GM19395 (cell line): ENCODE measurements at regions not wholly inside any gene's neighbourhood (a gene's known extent, or its start where the extent isn't known, plus 50 kb on each side); places are given as distances from the start of the nearest gene placed in this dataset.
A peak's percentile ranks its signal among the peaks of the same experiment; 100 is the strongest.

Experiments
- ATAC-seq: cut with Tn5 transposase; IDR thresholded peaks from one replicate; pipeline ENCODE4 v1.9.1; 2021; ENCODE audit warnings: mild to moderate bottlenecking, moderate library complexity; ENCODE audit not compliant: unreplicated experiment

DNA sequence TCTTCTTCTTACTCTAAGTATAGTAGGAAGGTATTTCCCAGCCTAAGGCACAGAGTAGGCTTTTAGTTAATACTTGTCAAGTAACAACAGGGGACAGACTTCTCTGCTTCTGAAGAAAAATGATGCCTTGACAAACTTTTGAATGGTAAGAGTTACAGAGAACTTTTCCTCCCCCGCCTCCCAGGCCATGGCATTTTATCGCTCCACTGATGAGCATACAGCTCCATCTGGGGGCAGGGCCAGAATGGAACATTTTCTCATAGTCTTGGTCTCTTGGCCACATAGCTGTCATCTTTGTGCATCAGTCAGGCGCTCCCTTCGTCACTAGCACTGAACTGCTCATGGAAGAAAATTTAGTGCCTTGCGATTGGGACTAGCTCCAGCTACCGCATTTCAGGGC is 1066.8 kb upstream of the CITED2 start:
- peak; percentile 53 for ATAC-seq

GRCh38 chr6:140440223-140440835 is 1065.9 kb upstream of the CITED2 start:
- no peak for ATAC-seq

DNA sequence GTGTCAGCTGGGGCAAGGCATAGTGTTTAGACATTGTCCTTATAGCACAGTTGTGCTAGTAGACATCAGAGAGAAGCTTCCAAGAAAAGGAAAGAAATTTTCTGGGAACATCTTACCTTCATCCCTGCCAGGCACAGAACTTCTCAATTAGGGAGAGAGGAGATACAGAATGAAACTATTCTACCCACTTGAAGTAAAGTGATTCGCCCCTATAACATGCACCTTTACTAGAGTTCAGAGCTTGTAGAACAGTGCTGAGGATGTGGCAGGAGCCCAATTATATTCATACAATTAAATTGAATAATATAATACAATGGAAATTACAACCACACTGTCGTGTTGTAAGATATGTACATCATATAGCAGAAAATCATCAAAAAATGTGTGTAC is 1063.9 kb upstream of the CITED2 start:
- no peak for ATAC-seq

GRCh38 chr6:140437619-140438345 is 1063.3 kb upstream of the CITED2 start:
- ATAC-seq = no peak

DNA sequence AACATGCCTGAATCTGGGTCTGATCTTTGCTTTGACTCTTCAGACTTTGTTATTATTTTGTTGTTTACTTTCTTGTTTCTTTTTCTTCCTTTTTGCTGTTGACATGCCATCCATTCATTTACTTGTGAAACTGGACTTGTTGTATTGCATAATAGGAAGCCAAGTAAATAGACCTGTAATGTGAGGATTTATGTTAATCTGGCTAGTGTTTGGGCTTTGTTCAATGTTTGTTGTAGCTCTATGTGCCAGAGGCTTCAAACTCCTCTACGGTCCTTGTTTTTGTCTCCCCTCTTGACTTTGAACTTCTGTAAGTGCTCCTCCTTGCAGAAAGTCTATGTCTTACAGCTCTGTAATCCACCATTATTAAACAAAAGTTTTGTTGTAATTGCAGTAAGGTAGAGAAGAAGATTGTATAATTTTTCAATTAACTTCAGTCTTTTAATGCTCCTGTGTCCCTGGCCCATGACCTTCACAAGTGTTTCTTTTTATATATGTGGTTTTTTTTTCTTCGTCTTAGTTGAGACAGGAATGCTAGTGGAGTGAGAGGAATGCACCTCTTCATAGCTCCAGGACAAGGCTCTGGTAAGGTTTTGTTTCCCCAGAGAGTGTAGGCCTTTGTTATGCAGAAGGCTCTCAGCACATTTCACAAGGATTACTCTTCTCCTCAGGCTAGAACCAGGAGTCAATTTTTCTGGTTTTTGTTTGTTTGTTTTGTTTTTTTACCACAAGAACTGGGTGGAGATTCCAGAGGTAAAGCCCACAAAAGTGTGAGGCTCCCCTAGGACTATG is 1061.8 kb upstream of the CITED2 start:
- ATAC-seq = no peak

DNA sequence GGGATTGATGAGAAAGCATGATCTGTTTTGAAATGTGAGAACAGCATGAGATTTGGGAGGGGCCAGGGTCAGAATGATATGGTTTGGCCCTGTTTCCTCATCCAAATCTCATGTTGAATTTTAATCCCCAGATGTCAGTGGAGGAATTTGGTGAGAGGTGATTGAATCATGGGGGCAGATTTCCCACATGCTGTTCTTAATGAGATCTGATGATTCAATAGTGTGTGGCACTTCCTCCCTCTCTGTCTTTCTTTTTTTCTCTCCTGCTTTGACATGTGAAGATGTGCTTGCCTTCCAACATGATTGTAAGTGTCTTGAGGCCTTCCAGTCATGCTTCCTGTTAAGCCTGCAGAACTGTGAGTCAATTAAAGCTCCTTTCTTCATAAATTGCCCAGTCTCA is 1060.3 kb upstream of the CITED2 start:
- no peak for ATAC-seq

- no peak for ATAC-seq
Measured at GRCh38 chr6:140433072-140433471, 1058.6 kb upstream of the CITED2 start.

DNA sequence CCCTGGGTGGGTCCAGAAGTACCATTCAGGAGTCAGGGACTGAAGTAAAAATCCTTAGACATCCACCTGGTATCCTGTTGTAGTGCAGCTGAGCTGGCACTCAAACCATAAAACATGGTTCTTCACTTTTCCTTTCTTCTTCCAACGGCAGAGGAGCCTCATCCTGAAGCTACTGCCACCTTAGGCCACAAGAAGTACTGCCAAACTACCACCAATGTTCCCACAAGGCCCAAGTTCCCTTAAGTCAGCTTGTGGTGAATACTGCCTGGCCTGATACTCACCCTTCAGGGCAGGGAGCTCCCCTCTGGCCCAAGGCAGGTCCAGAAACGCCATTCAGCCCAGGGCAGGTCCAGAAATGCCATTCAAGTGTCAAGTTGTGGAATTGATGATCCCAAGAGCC is 1053.4 kb upstream of the CITED2 start:
- ATAC-seq = no peak

DNA sequence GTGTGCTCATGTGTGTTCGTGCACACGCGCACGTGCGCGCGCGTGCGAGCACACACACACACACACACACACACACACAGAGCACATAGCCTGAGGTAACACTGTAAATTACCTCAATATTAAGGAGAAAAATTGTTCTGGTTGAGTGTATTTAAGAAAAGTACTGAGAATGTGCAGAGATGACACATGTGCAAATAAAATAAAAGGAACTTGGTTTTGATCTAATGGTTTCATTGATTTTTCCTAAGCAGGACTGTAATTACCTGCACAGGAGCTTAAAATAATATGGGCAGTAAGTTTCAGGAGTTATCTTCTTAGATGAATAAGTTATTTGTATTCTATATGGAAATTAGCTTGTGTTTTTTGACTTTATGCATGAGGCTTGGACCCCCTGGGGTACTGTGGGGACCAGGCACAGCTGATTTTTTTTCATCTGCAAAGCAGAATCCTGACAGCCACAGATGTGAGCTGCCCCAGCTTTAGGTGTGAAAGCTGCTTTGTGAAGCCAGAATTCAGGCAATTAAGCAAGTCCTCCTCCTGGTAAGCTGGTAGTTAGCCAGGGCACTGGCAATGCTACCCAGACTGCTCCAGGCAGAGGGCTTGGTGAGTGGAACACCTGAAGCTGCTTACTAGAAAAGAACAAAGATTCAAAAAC is 1040.6 kb upstream of the CITED2 start:
- ATAC-seq = no peak

GRCh38 chr6:140403020-140403419 is 1028.6 kb upstream of the CITED2 start:
- ATAC-seq = no peak

- ATAC-seq = no peak
Measured at GRCh38 chr6:140401761-140402160, 1027.3 kb upstream of the CITED2 start.

- ATAC-seq = no peak
Measured at GRCh38 chr6:140398076-140398475, 1023.6 kb upstream of the CITED2 start.

DNA sequence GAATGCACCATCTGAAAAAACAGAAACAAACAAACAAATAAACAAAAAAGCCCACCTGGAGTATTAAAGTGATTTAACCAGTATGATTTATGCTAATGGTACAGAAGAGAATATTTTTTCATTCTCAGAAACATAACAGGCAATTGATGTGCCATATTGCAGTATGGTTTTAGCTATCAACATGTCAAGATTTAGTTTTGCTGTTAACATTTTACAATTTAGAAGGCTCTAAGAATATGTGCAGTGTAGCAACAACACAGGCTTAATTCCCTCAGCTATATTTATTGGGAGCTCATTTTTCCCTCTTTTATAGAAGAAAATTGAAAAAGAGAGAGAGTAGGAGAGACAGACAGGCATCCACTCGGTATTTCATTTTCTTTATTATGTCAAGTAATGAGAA is 1022.7 kb upstream of the CITED2 start:
- no peak for ATAC-seq

GRCh38 chr6:140393665-140394540 is 1019.5 kb upstream of the CITED2 start:
- no peak for ATAC-seq

DNA sequence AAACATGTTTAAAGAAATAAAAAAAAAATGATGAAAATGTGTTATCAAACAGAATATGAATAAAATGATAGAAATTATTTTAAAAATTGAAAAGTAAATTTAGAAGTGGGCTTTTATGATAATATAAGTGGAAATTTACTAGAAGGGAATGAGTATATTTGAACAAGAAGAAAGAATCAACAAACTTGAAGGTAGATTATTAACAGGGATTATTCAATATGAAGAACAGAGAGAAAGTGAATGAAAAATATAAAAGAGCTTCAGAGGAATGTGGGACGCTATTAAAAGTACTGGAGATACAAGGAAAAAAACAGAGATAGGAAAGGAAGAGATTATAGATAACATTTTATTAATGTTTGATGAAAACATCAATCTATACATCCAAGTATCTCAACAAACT is 1014.4 kb upstream of the CITED2 start:
- no peak for ATAC-seq

GRCh38 chr6:140388192-140388802 is 1013.8 kb upstream of the CITED2 start:
- no peak for ATAC-seq

DNA sequence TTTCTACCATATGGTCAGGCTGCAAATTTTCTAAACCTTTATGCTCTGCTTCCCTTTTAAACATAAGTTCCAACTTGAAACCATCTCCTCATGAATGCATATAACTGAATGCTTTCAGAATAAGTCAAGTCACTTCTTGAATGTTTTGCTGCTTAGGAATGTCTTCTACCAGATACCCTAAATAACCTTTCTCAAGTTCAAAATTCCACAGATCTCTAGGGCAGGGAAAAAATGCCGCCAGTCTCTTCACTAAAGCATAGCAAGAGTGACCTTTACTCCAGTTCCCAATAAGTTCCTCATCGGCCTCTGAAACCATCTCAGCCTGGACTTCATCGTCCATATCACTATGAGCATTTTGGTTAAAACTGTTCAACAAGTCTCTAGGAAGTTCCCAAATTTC is 1011.2 kb upstream of the CITED2 start:
- no peak for ATAC-seq

GRCh38 chr6:140382355-140382754 is 1007.9 kb upstream of the CITED2 start:
- ATAC-seq = no peak

DNA sequence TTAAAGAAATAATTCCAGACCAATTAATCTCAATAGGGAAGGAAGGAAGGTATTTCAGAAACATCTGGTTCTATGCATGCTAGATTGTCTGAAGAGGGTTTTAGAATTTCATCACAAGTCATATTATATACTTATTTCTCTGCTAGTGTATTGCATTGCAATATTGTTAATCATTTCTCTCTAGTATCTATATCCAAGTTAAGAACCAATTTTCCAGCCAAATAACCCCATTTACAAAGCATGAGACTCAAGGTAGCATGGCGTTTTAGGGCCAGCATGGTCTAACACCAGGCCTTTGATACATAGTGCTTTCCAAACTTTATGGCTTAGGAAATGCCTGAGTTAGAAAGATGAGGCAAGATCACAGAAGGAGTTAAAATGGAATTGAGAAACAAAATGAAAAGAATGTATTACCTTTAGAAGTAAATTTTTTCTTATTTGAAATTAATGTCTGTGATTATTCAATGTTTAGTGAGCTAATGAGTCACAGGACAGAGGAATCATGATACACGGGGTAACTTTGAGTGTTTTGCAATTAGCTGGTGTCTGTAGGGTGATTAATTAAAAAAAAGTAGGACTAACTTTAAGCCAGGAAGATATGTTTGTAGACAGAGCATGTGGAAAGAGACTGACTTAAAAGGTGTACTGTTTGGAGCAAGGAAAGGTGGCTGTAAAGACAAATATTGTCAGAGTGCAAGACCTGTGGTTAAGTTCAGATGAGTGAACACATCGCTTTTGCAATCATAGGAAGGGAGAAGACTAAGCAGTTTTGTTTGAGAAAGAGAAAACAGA is 1006.2 kb upstream of the CITED2 start:
- ATAC-seq = no peak
